OCI-LY3 (cell line): ENCODE measurements at regions not wholly inside any gene's neighbourhood (a gene's known extent, or its start where the extent isn't known, plus 50 kb on each side); places are given as distances from the start of the nearest gene placed in this dataset.

Source experiments
- H2AFZ ChIP-seq: fragments of 200-600, 300-600 bp; shearing (Covaris generic); 2 replicates; pipeline ENCODE4 v1.6.0; 2014; ENCODE audit warnings: antibody characterized with exemption, low read depth, low read length
- H3K27ac ChIP-seq: fragments of 200-600, 300-600 bp; sonication (generic); 2 replicates; pipeline ENCODE4 v1.5.1; 2014; ENCODE audit warnings: mild to moderate bottlenecking, low read length, moderate library complexity, mixed read lengths
- H3K27me3 ChIP-seq: fragments of 200-600, 300-600 bp; sonication (generic); 2 replicates; pipeline ENCODE4 v1.6.1; 2014; ENCODE audit warnings: low read depth, low read length, mixed read lengths
- H3K36me3 ChIP-seq: fragments of 200-600, 300-600 bp; sonication (generic); replicated peaks from 2 replicates; pipeline ENCODE3; 2014; ENCODE audit warnings: low read depth, low read length, mixed read lengths
- H3K4me1 ChIP-seq: fragments of 300-600, 200-600 bp; sonication (generic); 2 replicates; pipeline ENCODE4 v1.6.1; 2014; ENCODE audit warnings: low read length, mixed read lengths
- H3K4me2 ChIP-seq: fragments of 200-600, 300-600 bp; sonication (generic); 2 replicates; pipeline ENCODE4 v1.6.1; 2014; ENCODE audit warnings: low read length, mixed read lengths
- H3K4me3 ChIP-seq: fragments of 300-600, 200-600 bp; sonication (generic); 2 replicates; pipeline ENCODE4 v1.5.1; 2014; ENCODE audit warnings: antibody characterized with exemption, mild to moderate bottlenecking, low read length, moderate library complexity
- H3K79me2 ChIP-seq: fragments of 300-600, 200-600 bp; shearing (Covaris generic); 2 replicates; pipeline ENCODE4 v1.6.1; 2014; ENCODE audit warnings: mild to moderate bottlenecking, low read length, mixed read lengths
- H3K9ac ChIP-seq: fragments of 300-600, 200-600 bp; shearing (Covaris generic); 2 replicates; pipeline ENCODE4 v1.6.0; 2014; ENCODE audit warnings: mild to moderate bottlenecking, low read length, moderate library complexity
- H3K9me3 ChIP-seq: fragments of 200-600, 300-600 bp; shearing (Covaris generic); 2 replicates; pipeline ENCODE4 v1.6.1; 2014; ENCODE audit warnings: low read length, mixed read lengths; ENCODE audit not compliant: insufficient read depth
- H4K20me1 ChIP-seq: fragments of 200-600, 300-600 bp; sonication (generic); 2 replicates; pipeline ENCODE4 v1.6.1; 2016; ENCODE audit warnings: low read length, mixed read lengths; ENCODE audit not compliant: insufficient read depth
- CTCF ChIP-seq: fragments of 200-600, 300-600 bp; sonication (generic); IDR thresholded peaks from 2 replicates; pipeline ENCODE4 v1.5.1; 2014; ENCODE audit warnings: antibody characterized with exemption, low read length, low read depth
- EZH2phosphoT487 ChIP-seq: fragments of 200-600 bp; shearing (Covaris generic); IDR thresholded peaks from 2 replicates; pipeline ENCODE4 v1.6.1; 2018; ENCODE audit warnings: antibody characterized with exemption, mixed run types, low read depth

- Histone ChIP-seq H3K4me3 (no peak overlapping the region), H3K4me1 (peaks cover 24% of the 10 kb centered on the region), H3K9me3 (no peaks in the 10 kb centered on the region), H4K20me1 (no peaks in the 10 kb centered on the region), H3K27me3 (no peaks in the 10 kb centered on the region), H3K27ac (no peak overlapping the region), H3K9ac (no peak overlapping the region), H3K4me2 (no peak overlapping the region), H3K36me3 (no peaks in the 10 kb centered on the region), H3K79me2 (no peaks in the 10 kb centered on the region), H2AFZ (no peak overlapping the region)
- TF ChIP-seq EZH2phosphoT487 (no peak), CTCF (no peak)
Measured at GRCh38 chr5:128775558-128775957, 189.7 kb upstream of the SLC27A6 start.

GRCh38 chr5:128777052-128777451, 188.2 kb upstream of the SLC27A6 start:
- TF ChIP-seq EZH2phosphoT487 (no peak), CTCF (no peak)
- H3K4me2 ChIP-seq, result peak overlapping the region; percentile 47
- no peaks in the 10 kb centered on the region for H3K36me3 ChIP-seq

GRCh38 chr5:128778474-128778873, 186.8 kb upstream of the SLC27A6 start:
- no peak overlapping the region for H3K4me2 ChIP-seq
- no peak for TF ChIP-seq EZH2phosphoT487
- no peak for TF ChIP-seq CTCF
- H3K4me1 ChIP-seq, result peaks cover 18% of the 10 kb centered on the region
- no peak overlapping the region for H3K4me3 ChIP-seq
- no peaks in the 10 kb centered on the region for H3K27me3 ChIP-seq
- no peaks in the 10 kb centered on the region for H4K20me1 ChIP-seq
- H3K27ac ChIP-seq, result no peak overlapping the region
- H3K9ac ChIP-seq, result no peak overlapping the region
- no peaks in the 10 kb centered on the region for H3K9me3 ChIP-seq
- H2AFZ ChIP-seq, result no peak overlapping the region
- H3K36me3 ChIP-seq, result no peaks in the 10 kb centered on the region
- H3K79me2 ChIP-seq, result no peaks in the 10 kb centered on the region

More at GRCh38 chr5:128777052-128777451, 188.2 kb upstream of the SLC27A6 start:
- Histone ChIP-seq H3K9ac (no peak overlapping the region), H3K4me3 (no peak overlapping the region; the same call in 1 of the 2 replicates), H3K27ac (no peak overlapping the region; the same call in 1 of the 2 replicates), H3K4me1 (peaks cover 18% of the 10 kb centered on the region), H3K27me3 (no peaks in the 10 kb centered on the region), H2AFZ (no peak overlapping the region), H4K20me1 (no peaks in the 10 kb centered on the region), H3K9me3 (no peaks in the 10 kb centered on the region), H3K79me2 (no peaks in the 10 kb centered on the region)

GRCh38 chr5:128782446-128782845, 182.8 kb upstream of the SLC27A6 start:
- H3K4me2 ChIP-seq, result no peak overlapping the region
- no peak overlapping the region for H3K4me3 ChIP-seq
- no peak overlapping the region for H2AFZ ChIP-seq

More at GRCh38 chr5:128782446-128782845, 182.8 kb upstream of the SLC27A6 start:
- Histone ChIP-seq H3K27ac (no peak overlapping the region), H3K9me3 (no peaks in the 10 kb centered on the region), H4K20me1 (no peaks in the 10 kb centered on the region), H3K27me3 (no peaks in the 10 kb centered on the region), H3K36me3 (no peaks in the 10 kb centered on the region), H3K4me1 (peaks cover 9% of the 10 kb centered on the region), H3K79me2 (no peaks in the 10 kb centered on the region), H3K9ac (no peak overlapping the region)
- TF ChIP-seq EZH2phosphoT487, result no peak
- TF ChIP-seq CTCF, result no peak
